ENCODE measurements at regions not wholly inside any gene's neighbourhood (a gene's known extent, or its start where the extent isn't known, plus 50 kb on each side); places are given as distances from the start of the nearest gene placed in this dataset.

GRCh38 chr2:150883613-150883895, 378.1 kb downstream of the RBM43 start:
- TF ChIP-seq, protein P1, sequence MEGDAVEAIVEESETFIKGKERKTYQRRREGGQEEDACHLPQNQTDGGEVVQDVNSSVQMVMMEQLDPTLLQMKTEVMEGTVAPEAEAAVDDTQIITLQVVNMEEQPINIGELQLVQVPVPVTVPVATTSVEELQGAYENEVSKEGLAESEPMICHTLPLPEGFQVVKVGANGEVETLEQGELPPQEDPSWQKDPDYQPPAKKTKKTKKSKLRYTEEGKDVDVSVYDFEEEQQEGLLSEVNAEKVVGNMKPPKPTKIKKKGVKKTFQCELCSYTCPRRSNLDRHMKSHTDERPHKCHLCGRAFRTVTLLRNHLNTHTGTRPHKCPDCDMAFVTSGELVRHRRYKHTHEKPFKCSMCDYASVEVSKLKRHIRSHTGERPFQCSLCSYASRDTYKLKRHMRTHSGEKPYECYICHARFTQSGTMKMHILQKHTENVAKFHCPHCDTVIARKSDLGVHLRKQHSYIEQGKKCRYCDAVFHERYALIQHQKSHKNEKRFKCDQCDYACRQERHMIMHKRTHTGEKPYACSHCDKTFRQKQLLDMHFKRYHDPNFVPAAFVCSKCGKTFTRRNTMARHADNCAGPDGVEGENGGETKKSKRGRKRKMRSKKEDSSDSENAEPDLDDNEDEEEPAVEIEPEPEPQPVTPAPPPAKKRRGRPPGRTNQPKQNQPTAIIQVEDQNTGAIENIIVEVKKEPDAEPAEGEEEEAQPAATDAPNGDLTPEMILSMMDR (IDR thresholded peaks at IDR 0.05): no peak
- TF ChIP-seq POLR2A (IDR thresholded peaks at IDR 0.05): no peak
- no peak for TF ChIP-seq POLR2AphosphoS5 (IDR thresholded peaks at IDR 0.05)

All from prostate gland (tissue), 2 donors.